ENCODE measurements at regions not wholly inside any gene's neighbourhood (a gene's known extent, or its start where the extent isn't known, plus 50 kb on each side); places are given as distances from the start of the nearest gene placed in this dataset.

GRCh38 chr12:66965621-66966020 lies 286.7 kb upstream of the GRIP1 start:
- no peak overlapping the region for H3K4me3 ChIP-seq (ENCODE audit: control insufficient read depth, low read depth, low read length)
- DNase-seq (ENCODE audit: low read depth): no peak
- no peak for TF ChIP-seq CTCF (conservative IDR thresholded peaks at IDR 0.05; ENCODE audit: control insufficient read depth, insufficient read depth, low read depth, low read length)

- no peak for TF ChIP-seq CTCF (conservative IDR thresholded peaks at IDR 0.05; ENCODE audit: control insufficient read depth, insufficient read depth, low read depth, low read length)
- DNase-seq (ENCODE audit: low read depth): no peak
- no peak overlapping the region for H3K4me3 ChIP-seq (ENCODE audit: control insufficient read depth, low read depth, low read length)
Observed at GRCh38 chr12:66971816-66972215, 292.9 kb upstream of the GRIP1 start.

GRCh38 chr12:66976526-66976925 lies 292.6 kb upstream of the CAND1 start:
- TF ChIP-seq CTCF (conservative IDR thresholded peaks at IDR 0.05; ENCODE audit: control insufficient read depth, insufficient read depth, low read depth, low read length): no peak
- H3K4me3 ChIP-seq (ENCODE audit: control insufficient read depth, low read depth, low read length): no peak overlapping the region
- no peak for DNase-seq (ENCODE audit: low read depth)

GRCh38 chr12:66978802-66979201 lies 290.4 kb upstream of the CAND1 start:
- no peak for TF ChIP-seq CTCF (conservative IDR thresholded peaks at IDR 0.05; ENCODE audit: control insufficient read depth, insufficient read depth, low read depth, low read length)
- DNase-seq (ENCODE audit: low read depth): no peak
- H3K4me3 ChIP-seq (ENCODE audit: control insufficient read depth, low read depth, low read length): no peak overlapping the region

GRCh38 chr12:66979251-66979650 lies 289.9 kb upstream of the CAND1 start:
- H3K4me3 ChIP-seq (ENCODE audit: control insufficient read depth, low read depth, low read length): no peak overlapping the region
- no peak for DNase-seq (ENCODE audit: low read depth)
- no peak for TF ChIP-seq CTCF (conservative IDR thresholded peaks at IDR 0.05; ENCODE audit: control insufficient read depth, insufficient read depth, low read depth, low read length)

GRCh38 chr12:66984077-66984476 lies 285.1 kb upstream of the CAND1 start:
- TF ChIP-seq CTCF (conservative IDR thresholded peaks at IDR 0.05; ENCODE audit: control insufficient read depth, insufficient read depth, low read depth, low read length): no peak
- no peak overlapping the region for H3K4me3 ChIP-seq (ENCODE audit: control insufficient read depth, low read depth, low read length)
- DNase-seq (ENCODE audit: low read depth): no peak

GRCh38 chr12:66984962-66985361 lies 284.2 kb upstream of the CAND1 start:
- DNase-seq (ENCODE audit: low read depth): no peak
- TF ChIP-seq CTCF (conservative IDR thresholded peaks at IDR 0.05; ENCODE audit: control insufficient read depth, insufficient read depth, low read depth, low read length): no peak
- H3K4me3 ChIP-seq (ENCODE audit: control insufficient read depth, low read depth, low read length): no peak overlapping the region

Measured in fibroblast of mammary gland (primary cell).